Stromal cell of bone marrow (primary cell): ENCODE measurements at regions not wholly inside any gene's neighbourhood (a gene's known extent, or its start where the extent isn't known, plus 50 kb on each side); places are given as distances from the start of the nearest gene placed in this dataset.
A peak's percentile ranks its signal among the peaks of the same experiment; 100 is the strongest.
"Not testable (repeated sequence)": the region's sequence is repeated elsewhere in the genome, so short reads cannot be mapped to it uniquely, and the experiment has no call there.

Source experiments
- DNase-seq: peaks from one replicate; pipeline ENCODE4 v3.0.0-alpha.2; 2012; ENCODE audit warnings: low read depth

DNA sequence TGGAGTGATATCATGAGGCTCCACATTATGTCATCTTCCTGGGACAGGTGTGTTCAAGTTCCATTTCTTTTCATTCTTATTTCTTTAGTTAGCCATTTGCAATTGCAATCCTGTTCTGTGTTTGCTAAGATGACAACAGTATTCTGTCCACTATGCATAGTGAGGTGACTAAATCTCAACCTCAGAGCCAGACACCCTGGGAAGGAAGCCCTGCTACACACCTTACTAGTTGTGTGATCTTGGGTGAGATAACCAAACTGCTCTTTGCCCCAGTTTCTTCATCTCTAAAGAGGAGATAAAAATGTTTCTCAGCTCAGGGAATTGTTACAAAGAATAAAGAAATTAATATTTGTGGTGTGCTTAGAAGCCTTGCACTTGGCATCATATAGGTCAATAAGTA is 215.1 kb upstream of the RPS23 start:
- DNase-seq, result no peak

DNA sequence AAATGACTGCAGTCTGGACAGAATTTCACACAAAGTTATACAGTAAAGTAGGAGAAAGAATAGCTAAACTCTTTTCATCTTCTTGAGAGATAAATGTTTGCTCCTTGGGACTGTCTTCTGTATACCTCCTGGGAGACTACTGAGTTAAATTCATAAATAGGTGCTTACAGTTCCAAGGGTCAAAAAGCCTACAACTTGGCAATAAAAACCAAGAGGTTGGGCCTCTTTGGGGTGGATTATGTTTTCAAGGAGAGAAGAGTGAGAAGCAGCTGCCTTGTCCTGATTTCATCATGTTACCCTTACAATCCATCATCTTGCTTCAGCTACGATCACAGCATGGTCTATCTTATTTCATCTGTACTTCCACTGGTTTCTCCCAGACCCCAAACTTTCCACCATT is 213.2 kb upstream of the RPS23 start:
- no peak for DNase-seq

DNA sequence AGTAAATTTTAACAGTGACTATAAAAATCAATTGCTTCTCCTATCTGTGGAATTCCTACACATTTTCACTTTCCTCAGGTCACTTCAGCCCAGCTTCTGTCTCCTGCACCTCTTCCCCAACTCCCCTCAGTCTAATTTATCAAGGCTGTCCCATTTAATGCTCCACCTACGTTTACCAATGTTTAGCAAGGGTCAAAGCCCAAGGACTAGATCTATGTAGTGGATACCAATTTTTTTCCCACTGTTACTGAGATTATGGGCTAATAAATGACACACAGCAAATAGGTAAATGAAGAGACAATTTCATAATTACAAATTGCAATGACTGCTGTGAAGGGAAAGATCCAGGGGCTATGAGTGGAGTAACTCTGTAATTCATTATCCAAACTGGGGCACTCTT is 211.5 kb upstream of the RPS23 start:
- DNase-seq, result no peak

DNA sequence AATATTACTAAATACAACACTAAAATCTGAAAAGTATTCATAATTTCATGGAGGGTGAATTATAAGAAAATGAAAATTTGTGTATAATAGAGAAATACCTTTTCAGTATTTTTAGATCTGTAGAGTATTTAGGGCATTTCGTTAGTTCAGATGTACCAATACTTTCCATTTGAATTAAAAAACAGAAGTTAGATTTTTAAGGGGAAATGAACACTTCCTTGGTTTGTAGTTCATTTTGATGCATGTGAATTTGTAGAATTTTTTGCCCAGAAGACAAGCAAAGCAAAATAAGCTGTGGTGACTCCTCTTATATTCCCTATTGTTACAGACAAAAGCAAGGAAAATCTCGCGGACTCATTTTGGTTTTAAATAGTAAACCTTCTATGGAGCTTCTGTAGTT is 209.0 kb upstream of the RPS23 start:
- no peak for DNase-seq

DNA sequence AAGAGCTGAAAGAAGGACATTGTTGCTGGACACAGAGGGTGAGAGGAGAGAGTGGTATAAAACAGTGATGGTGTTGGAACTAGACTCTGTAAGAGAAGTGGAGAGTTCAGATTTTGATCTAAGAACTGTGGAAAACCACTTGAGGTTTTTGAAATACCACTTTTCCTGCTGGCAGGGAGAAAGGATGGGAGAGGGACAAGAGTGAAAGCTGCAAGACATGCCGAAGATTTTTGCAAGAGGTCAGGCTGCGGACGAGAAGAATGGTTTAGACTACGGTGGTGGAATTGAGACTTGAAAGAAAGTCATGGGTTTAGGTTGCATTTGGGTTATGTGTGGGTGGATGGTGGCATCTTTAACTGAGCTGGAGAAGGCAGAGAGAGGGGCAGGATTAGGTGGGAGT is 202.2 kb upstream of the RPS23 start:
- DNase-seq, result peak; percentile 14

DNA sequence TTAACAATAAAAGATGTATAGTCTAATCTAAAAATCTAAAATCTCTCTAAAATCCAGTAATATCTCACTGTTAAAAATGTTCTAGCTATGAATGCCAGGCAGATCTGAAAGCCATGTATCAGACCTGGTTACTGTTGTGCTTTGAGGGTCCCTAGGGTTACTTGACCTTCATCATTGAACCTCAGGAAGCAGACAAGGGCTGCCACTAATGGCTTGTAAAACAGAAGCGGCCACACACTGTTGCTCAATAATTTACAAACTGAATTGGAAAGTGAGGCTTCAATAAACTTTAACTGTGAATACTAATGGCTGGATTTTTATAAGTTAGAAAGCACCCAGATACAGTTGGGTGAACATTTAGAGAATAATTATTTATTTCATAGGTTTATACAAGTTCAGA is 198.0 kb upstream of the RPS23 start:
- no peak for DNase-seq

DNA sequence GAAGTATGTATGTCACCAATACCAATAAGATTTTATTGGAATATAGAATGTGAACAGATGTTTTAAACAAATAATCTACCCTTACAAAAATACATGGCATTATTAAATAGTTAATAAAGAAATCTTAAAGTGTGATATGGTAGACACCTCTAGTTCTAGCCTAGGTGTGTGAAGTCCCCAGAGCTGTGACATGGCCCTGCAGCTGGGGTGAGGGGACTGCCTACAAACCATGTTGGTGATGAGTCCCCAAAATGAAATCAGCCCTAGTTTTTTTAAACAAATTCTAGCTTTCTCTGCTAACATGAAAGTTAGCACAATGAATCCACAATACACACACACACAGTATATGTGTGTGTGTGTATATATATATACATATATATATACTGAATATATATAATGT is 195.1 kb upstream of the RPS23 start:
- no peak for DNase-seq

DNA sequence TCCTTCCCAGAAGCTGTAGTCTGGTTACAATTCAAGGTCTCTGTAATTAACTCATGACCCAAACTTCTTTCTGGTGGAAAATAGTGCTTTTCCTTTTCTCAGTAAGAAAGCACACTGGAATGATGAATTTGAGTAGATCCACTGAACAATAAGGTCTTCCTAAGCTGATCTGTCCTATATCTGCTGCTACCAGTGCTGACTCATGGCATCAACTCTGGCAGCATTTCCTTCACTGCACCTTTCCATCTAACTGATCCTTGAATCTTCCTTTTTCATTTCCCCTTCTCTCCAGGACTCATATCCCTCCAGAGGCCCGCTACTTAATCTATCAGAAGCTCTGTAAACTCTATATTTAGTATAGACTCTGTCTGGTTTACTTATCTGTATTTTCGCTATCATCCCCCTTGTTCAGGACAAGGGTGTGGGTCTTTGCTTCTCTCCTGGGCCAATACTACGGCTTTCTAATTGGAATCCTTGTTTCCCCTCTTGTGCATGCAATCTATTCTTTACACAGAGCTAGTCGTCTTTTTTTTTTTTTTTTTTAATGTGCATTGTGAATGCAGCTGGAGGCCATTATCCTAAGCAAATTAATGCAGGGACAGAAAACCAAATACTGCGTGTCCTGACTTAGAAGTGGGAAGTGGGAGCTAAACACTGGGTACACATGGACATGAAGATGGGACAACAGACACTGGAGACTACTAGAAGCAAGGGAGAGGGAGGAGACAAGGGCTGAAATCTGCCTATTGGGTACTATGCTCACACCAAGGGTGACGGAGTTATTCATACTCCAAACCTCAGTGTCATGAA is 192.2 kb upstream of the RPS23 start:
- DNase-seq, result no peak

DNA sequence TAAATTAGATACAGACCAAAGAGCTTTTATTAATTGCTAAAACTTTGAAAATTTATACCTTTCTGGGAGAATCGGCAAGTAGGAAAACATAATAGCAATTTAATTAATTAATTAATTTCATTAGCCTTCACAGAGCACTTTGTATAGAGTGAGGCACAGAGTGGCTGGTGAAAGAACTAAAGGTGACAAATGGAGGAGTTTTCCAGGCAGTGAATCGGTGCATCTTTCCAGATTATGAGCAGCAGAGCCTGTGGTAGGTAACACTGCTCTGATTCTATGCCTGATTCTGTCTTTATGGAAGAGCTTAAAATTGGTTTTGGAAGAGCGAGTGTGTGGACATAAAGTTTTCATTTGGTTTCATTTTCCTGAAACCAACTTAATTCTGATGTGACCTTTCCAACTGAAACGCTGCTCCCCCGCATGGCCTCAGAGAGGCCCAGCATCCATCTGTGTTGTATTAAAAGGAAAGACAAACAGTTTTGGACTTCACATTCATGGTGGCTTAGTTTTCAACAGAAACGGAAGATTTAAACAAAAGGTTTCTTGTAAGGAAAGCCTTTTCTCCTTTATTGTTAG is 188.9 kb upstream of the RPS23 start:
- peak; percentile 64 for DNase-seq

DNA sequence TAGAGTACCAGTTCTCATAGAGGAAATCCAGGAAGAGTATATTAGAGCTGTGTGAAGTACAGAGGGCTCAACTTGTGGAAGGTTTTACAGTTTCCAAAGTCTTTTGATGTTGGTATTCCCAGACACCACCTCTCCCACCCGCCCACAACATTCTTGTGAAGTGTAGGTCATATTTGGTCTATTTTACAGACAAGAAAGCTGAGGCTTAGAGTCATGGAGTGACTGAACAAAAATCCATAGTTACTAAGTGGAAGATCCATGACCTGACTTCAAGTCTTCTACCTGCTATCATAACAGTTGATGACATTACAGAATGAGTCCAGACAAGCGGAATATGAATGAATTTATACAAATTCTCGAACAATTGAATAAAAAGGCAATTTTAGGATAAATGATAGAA is 187.1 kb upstream of the RPS23 start:
- DNase-seq, result no peak

DNA sequence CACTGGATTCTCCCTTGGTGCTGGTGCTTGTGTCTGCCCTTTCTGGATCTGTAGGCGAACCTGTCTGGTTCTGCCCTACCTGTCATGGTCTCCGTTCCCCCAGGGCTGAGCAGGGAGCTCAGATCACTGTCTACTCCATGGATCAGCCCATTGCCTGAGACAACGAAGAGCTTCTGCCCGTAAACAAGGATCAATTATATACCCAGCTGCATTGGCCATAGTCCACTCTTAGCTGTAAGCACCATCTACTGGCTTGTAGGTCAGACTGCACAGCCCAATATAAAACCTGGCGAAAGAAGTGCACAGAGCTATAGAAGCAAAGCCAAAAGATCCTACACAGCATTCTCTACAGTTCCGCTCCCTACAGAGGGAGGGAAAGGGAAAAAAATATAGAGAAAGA is 181.5 kb upstream of the RPS23 start:
- DNase-seq, result no peak

DNA sequence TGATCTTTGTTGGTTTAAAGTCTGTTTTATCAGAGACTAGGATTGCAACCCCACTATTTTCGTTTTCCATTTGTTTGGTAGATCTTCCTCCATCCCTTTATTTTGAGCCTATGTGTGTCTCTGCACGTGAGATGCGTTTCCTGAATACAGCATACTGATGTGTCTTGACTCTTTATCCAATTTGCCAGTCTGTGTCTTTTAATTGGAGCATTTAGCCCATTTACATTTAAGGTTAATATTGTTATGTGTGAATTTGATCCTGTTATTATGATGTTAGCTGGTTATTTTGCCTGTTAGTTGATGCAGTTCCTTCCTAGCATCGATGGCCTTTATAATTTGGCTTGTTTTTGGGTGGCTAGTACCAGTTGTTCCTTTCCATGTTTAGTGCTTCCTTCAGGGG is 177.2 kb upstream of the RPS23 start:
- not testable (repeated sequence) for DNase-seq

DNA sequence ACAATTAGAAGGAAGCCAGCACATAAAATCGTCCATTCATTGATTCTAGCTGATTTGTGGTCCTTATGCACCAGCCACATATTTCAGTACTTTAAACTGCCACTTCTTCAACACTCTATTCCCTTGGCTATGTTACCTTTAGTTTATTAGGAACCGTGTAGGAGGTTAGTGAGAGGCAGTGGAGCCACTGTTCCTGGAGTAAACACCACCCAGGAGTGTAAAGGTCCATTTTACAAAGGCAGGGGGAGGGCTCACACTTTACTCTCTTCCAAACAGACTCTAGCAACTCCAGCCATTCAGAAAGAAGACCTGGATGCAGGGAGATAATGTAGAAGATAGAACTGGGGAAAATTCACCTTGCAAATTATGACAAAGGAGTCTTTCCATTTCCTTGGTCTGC is 170.2 kb upstream of the RPS23 start:
- DNase-seq, result no peak

DNA sequence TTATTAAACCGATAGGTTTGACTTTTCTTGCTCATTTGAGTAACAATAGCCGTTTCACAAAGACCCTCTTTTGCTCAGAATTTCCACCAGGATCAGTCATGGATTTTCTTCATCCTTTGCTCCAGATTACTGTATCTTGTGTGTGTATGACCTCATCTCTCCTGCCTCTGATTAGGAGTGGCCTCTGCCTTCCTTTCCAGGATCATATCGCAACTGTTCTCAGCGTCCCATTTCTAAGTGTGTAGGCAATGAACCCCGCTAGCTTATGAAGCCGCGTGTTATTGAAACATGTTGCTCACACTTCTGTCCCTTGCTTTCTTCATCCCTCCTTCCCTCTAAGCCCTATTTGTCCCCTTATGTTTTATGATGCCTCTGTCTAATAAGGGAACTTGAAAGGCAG is 169.8 kb upstream of the RPS23 start:
- DNase-seq, result no peak

DNA sequence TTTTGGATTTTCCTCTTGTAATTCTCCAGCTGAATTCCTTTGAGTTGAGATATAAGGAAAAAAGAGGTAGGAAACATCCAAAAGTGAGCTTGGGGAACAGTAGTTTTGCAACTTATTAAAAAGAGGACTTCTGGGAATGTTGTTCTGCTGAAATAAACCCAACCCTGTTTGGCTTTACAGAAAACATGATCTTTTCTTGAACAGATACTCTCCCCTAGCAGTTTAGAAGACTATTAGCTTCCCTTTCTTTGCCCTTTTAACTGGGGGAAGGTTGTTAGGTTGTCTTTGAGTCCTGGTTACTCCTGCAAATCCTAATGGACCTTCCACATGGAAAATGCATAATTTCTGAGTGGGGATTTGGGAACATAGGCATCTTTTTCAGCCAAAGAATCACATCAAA is 168.7 kb upstream of the RPS23 start:
- no peak for DNase-seq

DNA sequence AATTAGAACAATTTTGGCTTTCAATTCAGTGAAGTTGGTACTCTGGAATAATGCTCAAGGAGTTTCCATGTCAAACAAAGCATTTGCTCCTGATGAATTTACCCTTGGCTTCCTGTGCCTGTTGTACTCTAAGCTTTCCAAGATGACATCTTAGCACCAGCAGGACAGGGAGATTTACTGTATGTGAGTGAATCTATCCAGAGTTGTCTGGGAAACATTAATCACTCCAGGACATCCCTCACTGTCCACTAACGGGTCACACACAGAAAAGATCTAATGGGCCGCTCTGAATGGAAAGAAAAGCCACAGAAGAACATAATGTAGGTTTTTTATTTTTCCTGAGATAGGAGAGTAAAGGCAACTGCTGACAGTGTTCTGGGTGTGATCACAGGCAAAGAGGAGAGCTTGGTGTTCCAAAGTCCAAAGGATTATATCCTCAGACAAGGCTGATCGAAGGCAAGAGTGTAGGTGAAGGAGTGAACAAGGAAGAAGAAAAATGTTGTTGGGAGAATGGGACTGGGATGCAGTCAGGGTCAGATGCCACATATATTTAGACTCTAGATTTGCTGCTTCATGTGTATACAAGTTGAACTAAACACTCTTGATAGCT is 167.7 kb upstream of the RPS23 start:
- no peak for DNase-seq

DNA sequence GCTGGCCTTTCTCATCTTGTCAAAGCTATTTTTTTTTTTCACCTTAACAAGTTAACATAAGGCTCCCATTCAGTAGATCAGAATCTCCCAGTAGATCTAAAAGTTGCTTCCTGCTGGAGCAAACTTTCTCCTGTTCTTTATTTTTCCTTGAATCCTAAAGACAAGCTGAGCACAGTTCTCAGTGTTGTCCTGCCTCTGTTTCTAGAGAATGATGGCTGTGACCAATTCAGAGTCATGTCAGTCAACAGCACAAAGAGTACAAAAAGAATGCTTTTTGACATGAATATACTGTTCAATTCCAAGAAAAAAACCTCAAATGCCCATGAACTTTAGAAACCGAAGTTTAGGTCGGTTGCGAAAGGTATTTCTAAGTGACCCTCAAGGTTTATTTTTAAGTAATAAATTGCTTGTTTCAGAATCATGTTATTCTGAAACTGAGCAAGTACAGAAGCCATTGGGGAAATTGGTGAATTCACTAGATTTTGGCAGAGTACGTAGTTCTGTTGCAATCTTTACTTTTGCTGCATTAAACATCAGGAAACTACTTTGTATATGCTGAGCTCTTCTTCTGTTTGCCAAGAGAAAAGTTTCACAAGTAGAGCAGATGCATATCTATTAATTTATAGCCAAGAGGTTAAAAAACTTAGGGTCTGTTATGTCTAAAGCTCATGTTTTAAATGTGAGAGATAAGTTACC is 161.7 kb upstream of the RPS23 start:
- DNase-seq, result no peak

DNA sequence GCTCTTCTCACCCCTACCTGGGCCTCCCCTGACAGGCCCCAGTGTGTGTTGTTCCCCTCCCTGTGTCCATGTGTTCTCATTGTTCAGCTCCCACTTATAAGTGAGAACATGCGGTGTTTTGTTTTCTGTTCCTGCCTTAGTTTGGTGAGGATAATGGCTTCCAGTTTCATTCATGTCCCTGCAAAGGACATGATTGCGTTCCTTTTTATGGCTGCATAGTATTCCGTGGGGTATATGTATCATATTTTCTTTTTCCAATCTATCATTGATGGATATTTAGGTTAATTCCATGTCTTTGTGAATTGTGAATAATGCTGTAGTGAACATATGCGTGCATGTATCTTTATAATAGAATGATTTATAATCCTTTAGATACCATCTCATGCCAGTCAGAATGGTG is 159.4 kb upstream of the RPS23 start:
- not testable (repeated sequence) for DNase-seq

DNA sequence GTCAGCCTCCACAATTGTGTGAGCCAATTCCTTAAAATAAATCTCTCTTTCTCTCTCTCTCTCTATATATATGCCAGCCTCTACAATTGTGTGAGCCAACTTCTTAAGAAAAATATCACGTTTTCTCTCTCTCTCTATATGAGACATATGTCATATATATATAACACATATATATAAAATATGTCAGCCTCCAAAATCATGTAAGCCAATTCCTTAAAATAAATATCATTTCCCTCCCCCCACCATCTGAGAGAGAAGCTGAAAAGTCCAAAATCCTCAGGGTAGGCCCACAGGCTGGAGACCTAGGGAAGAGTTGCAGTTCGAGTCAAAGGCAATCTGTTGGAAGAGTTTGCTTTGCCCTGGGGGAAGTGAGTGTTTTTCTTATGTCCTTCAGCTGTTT is 158.1 kb upstream of the RPS23 start:
- no peak for DNase-seq

DNA sequence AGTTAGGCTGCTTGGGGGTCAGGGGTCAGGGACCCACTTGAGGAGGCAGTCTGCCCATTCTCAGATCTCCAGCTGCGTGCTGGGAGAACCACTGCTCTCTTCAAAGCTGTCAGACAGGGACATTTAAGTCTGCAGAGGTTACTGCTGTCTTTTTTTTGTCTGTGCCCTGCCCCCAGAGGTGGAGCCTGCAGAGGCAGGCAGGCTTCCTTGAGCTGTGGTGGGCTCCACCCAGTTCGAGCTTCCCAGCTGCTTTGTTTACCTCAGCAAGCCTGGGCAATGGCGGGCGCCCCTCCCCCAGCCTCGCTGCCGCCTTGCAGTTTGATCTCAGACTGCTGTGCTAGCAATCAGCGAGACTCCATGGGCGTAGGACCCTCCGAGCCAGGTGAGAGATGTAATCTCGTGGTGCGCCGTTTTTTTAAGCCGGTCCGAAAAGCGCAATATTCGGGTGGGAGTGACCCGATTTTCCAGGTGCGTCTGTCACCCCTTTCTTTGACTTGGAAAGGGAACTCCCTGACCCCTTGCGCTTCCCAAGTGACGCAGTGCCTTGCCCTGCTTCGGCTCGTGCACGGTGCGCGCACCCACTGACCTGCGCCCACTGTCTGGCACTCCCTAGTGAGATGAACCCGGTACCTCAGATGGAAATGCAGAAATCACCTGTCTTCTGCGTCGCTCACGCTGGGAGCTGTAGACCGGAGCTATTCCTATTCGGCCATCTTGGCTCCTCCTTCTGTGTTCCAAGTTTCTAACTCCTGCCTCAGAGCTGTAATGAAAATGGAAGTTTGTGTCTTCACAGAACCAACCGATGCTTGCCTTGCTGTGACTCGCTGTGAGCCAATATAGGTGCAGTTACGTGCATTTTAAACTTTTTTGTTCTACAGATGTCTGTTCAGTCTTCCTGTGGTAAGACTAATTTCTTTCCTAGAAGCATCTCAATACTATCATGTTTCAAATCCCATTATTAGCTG is 156.8 kb upstream of the RPS23 start:
- DNase-seq, result not testable (repeated sequence)

DNA sequence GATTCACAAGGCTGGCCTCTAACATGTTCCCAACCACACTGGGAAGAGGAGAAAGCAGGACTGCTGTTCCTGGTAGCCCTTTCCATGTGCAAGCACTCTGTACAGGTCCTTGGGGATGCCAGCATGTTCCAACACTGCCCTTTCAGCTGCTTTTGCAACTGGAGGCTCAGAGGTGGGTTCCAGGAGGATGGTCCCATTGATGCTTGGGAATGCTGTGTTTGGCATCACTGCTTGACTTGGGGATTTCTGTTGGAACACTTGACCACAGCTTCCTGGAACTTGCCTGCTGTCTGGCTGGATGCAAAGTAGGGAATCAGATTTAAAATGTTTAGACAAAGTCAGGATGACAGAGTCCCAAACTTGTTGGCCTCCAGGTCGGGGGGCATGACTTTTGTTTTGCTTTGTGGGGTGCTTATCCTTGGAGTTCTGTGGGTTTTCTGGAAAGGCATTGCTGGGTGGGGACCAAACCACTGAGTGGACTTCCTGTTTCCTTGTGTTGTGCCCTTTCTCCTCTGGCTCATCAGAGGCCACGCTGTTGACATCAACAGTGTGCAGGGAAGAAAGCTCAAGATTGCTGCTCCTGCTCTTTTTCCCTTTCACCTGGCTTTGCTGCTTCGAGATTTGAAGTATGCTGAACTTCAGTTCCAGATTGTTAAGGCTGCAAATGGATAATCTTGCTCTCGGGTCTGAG is 148.5 kb upstream of the RPS23 start:
- no peak for DNase-seq
